ENCODE measurements at regions not wholly inside any gene's neighbourhood (a gene's known extent, or its start where the extent isn't known, plus 50 kb on each side); places are given as distances from the start of the nearest gene placed in this dataset.

- TF ChIP-seq TAF1 (IDR thresholded peaks at IDR 0.05; ENCODE audit: borderline replicate concordance, low read depth, low read length) (no peak), POLR2AphosphoS5 (IDR thresholded peaks at IDR 0.05; ENCODE audit: low read depth, low read length) (no peak), POLR2A (IDR thresholded peaks at IDR 0.05; ENCODE audit: low read depth, low read length) (no peak)
These were observed 509.6 kb downstream of the MID1IP1 start for GRCh38 chrX:39310891-39311290.

All from GM12892 (cell line).